Activated T-cell treated with anti-CD3 and anti-CD28 coated beads, Interleukin-2, amount 50 U/mL, for 1 hour (primary cell): ENCODE measurements at regions not wholly inside any gene's neighbourhood (a gene's known extent, or its start where the extent isn't known, plus 50 kb on each side); places are given as distances from the start of the nearest gene placed in this dataset.

Experiments used
- DNase-seq: peaks from one replicate; pipeline ENCODE4 v3.0.0-alpha.2; 2020

- DNase-seq: no peak
These were observed 1920.3 kb downstream of the SUCLG1 start for GRCh38 chr2:82538590-82539279.

- no peak for DNase-seq
These were observed 1930.8 kb downstream of the SUCLG1 start for GRCh38 chr2:82528288-82528687.

DNA sequence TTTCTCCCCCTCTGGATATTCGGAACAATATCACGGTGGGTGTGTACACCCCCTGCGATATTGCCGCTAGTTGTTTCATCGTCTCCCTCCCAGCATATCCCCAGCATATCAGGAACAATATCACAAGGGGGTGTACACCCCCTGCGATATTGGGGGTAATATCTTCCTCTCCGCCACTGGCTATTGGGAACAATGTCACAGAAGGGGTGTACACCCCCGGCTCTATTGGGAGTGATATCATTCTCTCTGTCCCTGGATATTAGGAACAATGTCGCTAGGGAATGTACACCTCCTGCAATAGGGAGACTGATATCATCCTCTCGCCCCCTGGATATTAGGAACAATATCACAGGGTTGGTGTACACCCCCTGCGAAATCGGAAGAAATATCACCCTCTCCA, 1932.0 kb downstream of the SUCLG1 start:
- DNase-seq: no peak

DNA sequence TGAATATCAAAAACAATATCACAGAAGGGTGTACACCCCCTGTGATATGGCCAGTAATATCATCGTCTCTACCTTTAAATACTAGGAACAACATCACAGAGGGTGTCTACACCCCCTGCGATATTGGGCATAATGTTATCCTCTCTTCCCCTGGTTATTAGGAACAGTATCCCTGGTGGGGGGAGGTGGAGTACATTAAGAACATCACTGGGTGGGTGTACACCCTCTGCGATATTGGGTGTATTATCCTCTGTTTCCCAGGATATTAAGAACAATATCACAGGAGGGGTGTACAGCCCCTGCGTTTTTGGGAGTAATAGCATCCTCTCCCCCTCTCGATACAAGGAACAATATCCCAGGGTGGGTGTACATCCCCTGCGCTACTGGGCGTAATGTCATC, 1932.8 kb downstream of the SUCLG1 start:
- no peak for DNase-seq

DNA sequence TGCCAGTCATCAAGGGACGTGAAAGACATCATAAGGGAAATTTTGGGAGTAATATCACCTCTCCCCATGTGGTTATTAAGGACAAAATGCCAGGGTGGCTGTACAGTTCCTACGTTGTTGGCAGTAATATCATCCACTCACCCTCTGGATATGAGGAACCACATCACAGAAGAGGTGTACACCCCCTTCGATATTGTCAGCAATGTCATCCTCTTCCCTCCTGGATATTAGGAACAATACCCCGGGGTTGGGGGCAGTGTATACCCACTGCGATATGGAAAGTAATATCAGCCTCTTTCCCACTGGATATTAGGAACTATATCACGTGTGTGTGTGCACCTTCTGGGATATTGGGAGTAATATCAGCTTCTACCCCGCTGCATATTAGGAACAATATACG, 1933.3 kb downstream of the SUCLG1 start:
- no peak for DNase-seq

GRCh38 chr2:82524826-82525225, 1934.3 kb downstream of the SUCLG1 start:
- no peak for DNase-seq

DNA sequence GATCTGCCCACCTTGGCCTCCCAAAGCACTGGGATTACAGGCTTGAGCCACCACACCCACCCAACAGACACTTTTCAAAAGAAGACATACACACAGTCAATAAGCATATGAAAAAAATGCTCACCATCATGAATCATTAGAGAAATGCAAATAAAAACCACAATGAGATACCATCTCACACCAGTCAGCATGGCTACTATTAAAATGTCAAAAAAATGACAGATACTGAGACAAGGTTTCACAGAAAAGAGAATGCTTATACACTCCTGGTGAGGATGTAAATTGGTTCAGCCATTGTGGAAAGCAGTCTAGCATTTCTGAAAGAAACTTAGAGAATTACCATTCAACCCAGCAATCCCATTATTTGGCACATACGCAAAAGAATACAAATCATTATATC, 1947.2 kb downstream of the SUCLG1 start:
- no peak for DNase-seq

DNA sequence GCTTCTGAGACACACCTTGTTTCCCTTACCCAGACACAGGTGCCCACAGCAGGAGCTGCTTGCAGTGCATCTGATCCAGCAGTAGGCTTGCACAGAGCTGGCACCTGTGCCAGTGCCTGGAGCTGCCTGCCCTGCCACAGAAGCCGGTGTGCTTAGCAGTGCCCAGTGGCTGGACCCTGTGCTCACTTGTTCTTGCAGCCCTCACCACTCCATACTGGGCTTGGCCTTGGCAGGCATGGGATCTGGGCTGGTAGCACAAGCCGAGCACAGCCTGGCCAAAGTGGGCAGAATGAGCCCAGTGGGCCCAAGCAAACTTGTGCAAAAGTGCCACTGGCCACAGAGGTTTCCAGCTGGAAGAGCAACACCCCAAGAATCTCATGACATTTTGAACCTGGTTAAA, 1950.4 kb downstream of the SUCLG1 start:
- DNase-seq: no peak

DNA sequence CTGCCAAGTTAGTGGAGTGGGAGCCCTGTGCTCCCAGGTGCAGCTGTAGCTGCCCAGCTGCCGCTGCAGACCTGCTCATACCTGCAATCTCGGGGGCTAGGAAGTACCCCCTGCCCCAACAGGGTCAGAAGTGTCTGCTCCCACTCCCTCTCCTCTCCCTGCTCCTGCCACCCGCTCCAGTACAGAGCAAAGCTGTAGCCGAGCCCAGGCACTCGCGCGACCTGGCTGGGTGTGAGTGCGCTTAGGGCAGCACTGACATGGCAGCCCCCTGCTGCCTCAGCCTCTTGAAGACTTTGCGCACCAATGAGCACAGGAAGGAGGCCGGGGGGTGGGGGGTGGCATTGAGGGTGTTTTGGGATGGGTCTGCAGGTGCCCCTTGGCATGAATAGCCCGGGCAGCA, 1951.4 kb downstream of the SUCLG1 start:
- DNase-seq: no peak

DNA sequence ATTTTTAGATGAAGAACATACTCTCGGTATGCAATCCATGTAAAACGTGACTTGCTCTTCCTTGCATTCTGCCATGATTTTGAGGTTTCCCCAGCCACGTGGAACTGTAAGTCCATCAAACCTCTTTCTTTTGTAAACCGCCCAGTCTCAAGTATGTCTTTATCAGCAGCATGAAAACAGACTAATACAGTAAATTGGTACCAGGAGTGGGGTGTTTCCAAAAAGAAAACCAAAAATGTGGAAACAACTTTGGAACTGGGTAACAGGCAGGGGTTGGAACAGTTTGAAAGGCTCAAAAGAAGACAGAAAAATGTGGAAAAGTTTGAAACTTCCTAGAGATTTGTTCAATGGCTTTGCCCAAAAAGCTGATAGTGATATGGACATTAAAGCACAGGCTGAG, 1957.9 kb downstream of the SUCLG1 start:
- DNase-seq: no peak

DNA sequence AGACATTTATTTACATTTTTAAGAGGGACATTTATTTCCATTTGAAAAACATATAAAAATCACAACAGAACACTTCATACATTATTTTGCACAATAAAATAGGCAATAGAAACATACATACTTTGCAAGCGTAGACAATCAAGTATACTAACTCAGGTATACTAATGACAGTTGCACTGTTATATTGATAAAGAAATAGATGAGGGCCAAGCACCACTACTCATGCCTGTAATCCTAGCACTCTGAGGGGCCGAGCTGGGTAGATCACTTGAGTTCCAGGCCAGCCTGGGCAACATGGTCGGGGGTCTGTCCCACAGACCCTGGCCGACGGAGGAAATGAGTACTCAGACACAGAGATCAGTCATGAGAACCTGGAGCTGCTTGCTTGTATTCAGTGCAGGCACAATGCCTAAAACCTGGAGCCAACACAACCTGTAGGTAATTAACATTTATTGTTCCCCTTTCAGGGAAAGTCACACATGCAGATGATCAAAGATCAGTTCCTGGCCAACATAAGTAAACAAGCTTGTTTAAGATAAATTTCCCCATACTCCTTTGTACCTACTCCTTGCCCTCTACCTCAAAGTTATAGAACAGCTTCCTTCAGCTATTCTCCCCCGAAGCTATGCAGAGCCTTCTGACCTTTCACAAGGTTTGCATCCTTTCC, 1960.2 kb downstream of the SUCLG1 start:
- DNase-seq: no peak

- no peak for DNase-seq
These were observed 1964.3 kb downstream of the SUCLG1 start for GRCh38 chr2:82494739-82495138.

- DNase-seq: no peak
These were observed 1967.5 kb downstream of the SUCLG1 start for GRCh38 chr2:82491591-82491990.

DNA sequence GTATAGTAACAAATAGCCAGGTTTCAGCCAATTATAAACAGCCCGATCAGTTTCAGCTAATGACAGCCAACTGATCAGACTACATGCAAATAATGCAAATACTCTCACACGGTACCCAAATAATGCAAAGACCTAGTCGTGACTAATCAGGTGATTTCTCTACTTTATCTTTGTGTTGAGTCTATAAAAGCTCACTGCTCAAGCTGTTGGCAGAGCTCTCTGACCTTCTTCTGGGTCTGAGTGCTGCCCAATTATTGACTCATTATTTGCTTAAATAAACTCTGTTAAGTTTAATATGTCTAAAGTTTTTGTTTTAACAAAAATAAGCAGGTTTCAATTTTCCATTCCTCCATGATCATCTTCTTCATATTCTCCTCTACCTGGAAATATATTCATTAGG, 1971.7 kb downstream of the SUCLG1 start:
- no peak for DNase-seq

- DNase-seq: no peak
These were observed 1973.4 kb downstream of the SUCLG1 start for GRCh38 chr2:82485701-82486100.

DNA sequence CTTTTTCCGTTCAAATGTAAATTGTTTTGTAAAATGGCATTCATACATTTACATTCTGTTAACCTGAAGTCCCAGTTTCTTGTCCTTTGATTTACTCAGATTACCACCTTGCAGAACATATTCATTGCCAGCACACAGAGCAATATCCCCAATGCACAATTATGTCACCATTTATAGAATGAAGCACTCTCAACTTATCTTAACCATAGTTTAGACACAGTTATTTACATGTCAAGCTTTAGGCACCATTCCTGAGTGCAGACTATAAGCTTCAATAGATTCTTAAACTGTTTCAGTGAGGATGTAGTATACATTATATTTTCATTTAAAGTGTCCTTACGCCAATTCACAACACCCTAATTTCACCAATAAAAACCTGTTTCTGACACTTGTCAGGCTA, 1977.9 kb downstream of the SUCLG1 start:
- DNase-seq: no peak

DNA sequence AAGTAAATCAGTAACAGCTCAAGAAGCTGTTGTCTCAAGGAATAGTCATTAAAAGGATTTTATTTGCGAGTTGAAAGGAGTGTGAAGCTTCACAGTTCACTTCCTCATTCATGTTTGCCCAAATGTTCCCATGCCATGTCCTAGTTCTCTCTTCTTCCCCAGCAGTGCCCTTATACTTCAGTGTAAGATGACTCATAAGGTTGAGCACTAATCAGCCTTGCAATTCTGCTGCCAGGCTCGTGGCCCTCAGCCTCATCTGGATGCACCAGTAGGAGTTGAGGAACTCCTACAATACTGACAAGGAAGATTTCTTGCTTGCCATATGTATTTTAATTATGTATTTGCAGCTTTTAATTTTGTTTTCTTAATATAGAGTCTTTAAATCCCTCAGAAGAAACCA, 1980.4 kb downstream of the SUCLG1 start:
- DNase-seq: no peak

GRCh38 chr2:82476094-82476493, 1983.0 kb downstream of the SUCLG1 start:
- no peak for DNase-seq

DNA sequence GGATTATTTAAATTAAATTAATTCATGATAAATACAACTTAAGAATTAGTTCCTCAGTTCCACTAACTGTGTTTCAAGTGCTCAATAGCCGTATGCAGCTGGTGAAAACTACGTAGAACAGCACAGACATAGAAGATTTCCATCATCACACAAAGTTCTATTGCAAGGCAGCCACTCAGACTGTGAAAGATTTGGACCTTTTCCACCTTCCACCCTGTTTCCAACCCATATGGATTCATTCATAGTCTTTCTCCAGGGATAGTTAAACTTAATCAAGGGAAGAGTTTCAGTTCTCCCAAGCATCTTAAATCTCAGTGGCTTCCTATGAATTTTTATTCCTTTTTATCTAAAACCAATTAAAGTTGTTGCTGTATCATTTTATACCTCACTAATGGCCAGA, 2030.8 kb downstream of the SUCLG1 start:
- DNase-seq: no peak

- no peak for DNase-seq
These were observed 2047.1 kb downstream of the SUCLG1 start for GRCh38 chr2:82412021-82412420.

GRCh38 chr2:82411071-82411470, 2048.0 kb downstream of the SUCLG1 start:
- DNase-seq: no peak

DNA sequence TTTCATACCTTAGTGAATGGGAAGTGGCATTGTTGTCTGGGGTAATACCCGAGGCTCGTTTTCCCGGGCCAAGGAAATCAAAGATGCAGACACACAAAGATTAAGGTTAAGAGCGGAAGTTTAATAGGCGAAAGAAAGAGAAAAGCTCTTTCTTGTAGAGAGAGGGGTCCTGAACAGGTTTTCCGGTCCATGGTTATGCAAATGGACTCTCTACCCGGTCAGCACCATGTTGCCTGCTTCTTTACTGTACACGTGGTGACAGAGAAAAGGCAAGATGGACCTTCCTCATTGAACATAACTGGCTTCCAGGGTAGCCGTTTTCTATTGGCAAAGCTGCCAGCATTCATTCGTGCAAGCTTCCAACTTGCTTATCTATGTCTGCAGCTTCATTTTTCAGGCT, 2063.5 kb downstream of the SUCLG1 start:
- DNase-seq: no peak

- no peak for DNase-seq
These were observed 2067.7 kb downstream of the SUCLG1 start for GRCh38 chr2:82391386-82391785.

DNA sequence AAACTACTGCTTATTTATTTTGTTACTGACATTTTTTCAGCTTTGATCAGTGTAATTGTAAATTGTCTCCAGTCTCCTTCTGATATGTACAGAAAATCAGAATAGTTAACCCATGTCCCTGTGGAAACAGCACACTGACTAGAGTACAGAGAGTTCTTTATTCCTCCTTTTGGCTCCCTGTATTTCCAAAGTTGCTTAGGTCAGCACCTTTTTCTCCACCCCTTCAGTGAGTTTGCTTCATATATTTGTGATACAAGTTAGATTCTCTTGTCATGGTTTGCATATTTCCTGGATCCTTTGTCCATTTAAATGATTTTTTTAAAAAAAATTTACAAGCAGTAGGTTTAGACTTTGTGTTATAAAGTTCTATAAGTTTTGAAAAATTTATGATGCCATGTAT, 2051.1 kb upstream of the LRRTM1 start:
- DNase-seq: no peak

DNA sequence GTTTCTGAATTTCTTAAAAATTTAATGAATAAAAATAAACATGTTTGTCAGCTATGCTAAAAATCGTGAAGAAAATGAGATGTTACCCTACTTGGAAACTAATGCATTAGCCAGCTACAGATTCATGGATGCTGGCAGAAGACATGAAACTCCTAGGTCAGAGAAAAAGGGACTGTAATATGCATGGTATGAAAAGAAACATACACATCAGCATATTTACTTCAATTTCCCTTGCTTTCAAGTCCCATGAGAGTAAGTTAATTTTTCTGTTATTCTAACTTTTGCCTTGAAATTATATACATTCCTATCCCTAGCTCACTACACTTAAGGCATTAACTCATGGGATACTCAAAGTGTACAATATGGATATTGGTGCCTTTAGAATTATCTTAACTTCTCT, 2041.4 kb upstream of the LRRTM1 start:
- DNase-seq: no peak
